ENCODE measurements at regions not wholly inside any gene's neighbourhood (a gene's known extent, or its start where the extent isn't known, plus 50 kb on each side); places are given as distances from the start of the nearest gene placed in this dataset.

DNA sequence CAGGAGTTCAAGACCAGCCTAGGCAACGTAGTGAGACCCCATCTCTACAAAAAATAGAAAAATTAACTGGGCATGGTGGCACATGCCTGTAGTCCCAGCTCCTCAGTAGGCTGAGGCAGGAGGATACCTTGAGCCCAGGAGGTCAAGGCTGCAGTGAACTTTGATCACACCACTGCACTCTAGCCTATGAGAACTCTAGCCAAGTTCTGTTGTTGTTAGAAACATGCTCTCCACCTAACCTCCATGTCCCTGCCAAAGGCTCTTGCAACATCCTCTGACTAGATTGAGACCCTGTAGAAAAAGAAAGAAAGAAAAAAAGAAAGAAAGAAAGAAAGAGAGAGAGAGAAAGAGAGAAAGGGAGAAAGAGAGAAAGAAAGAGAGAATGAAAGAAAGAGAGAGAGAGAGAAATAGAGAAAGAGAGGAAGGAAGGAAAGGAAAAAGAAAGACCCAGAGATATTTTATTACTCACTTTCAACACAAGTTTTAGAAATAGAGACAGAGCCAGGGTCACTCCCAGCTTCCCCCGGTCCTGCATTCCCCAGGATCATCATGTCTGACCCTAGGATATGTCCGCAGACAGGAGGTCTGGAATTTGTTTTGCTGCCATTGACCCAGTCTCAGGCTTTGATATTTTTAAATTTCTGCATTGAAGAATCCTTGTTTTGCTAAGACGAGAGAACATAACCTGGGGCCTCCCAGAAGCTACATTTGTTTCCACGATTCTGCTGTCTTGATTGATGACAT, 376.5 kb upstream of the CDH5 start:
- H3K4me3 Mint-ChIP-seq, result no peak overlapping the region
- no peaks in the 10 kb centered on the region for H3K27me3 Mint-ChIP-seq
- no peaks in the 10 kb centered on the region for H3K36me3 ChIP-seq (replicated peaks in 1 of 2; ENCODE audit: control extremely low read depth in 1 of 2, control insufficient read depth in 1 of 2, extremely low read depth in 1 of 2, insufficient read depth in 2 of 2, low read length in 1 of 2)
- no peak for TF ChIP-seq EZH2 (IDR thresholded peaks at IDR 0.05; ENCODE audit: borderline replicate concordance, insufficient read depth, low read depth, low read length, poor library complexity, severe bottlenecking)
- no peaks in the 10 kb centered on the region for H3K27me3 ChIP-seq (replicated peaks in 1 of 4; ENCODE audit: control extremely low read depth in 1 of 4, control insufficient read depth in 3 of 4, insufficient read depth in 4 of 4, low read length in 3 of 4)
- H2AFZ ChIP-seq (ENCODE audit: insufficient read depth, low read depth, low read length, poor library complexity, severe bottlenecking), result no peak overlapping the region
- H3K4me3 ChIP-seq (ENCODE audit: control extremely low read depth in 1 of 5, extremely low read depth in 1 of 5, insufficient read depth in 1 of 5, low read depth in 2 of 5, low read length in 4 of 5), result no peak overlapping the region
- H3K27ac ChIP-seq (ENCODE audit: low read length in 2 of 2), result no peak overlapping the region
- DNase-seq (no peak), ATAC-seq (ENCODE audit: low read depth) (no peak)
- H3K9me3 Mint-ChIP-seq (ENCODE audit: insufficient read depth), result no peaks in the 10 kb centered on the region
- intact Hi-C loops (cut with micrococcal nuclease), result no loop called here
- 86% methylated on average over 4 of the region's 5 CpGs for WGBS (ENCODE audit: insufficient coverage)
- no peak overlapping the region for H3K27ac Mint-ChIP-seq
- no peaks in the 10 kb centered on the region for H3K4me1 ChIP-seq (ENCODE audit: control insufficient read depth in 2 of 2, insufficient read depth in 2 of 2, low read length in 2 of 2)
- CTCF ChIA-PET, result no interaction called here
- H3K4me1 Mint-ChIP-seq, result no peaks in the 10 kb centered on the region
- POLR2A ChIA-PET, result no interaction called here
- no peaks in the 10 kb centered on the region for H4K20me1 ChIP-seq (ENCODE audit: control insufficient read depth, insufficient read depth, low read length, poor library complexity, severe bottlenecking)
- no peak overlapping the region for H3K4me2 ChIP-seq (replicated peaks; ENCODE audit: low read depth, low read length, poor library complexity, severe bottlenecking)
- no peaks in the 10 kb centered on the region for H3K9me3 ChIP-seq (ENCODE audit: control extremely low read depth in 1 of 3, control insufficient read depth in 2 of 3, insufficient read depth in 1 of 3, low read length in 2 of 3)
- no peak overlapping the region for H3K9ac ChIP-seq (ENCODE audit: low read length)
- H3K79me2 ChIP-seq (ENCODE audit: control insufficient read depth, insufficient read depth, low read length), result no peaks in the 10 kb centered on the region

DNA sequence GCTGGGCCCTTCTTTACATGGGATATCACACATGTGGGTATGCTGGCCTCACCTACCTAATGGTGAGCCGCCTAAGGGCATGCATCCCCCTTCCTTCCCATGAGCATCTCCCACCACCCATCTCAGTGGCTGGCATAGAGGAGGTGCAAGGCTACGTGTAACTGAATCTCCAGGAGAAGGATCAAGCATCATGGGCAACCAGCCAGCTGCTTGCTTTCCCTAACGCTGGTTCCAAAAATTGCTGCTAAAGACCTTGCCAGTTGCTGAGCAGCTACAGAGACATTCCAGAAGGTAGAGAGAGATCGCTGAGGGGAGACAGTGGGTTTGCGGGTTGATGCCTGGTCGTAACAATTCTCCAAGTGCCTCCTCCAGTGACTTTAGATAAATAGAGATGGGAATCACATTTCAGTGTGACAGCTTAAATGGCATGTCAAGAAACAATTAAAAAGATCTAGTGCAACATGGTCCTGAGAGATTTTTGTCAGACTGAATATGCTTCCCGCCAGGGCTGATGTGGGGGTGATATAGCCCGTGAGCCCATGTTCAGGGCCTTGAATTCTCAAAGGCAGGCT, 378.4 kb upstream of the CDH5 start:
- H3K4me2 ChIP-seq (replicated peaks; ENCODE audit: low read depth, low read length, poor library complexity, severe bottlenecking), result no peak overlapping the region
- H3K27ac ChIP-seq (ENCODE audit: low read length in 2 of 2), result no peak overlapping the region
- 98% methylated on average over 4 of the region's 8 CpGs for WGBS (ENCODE audit: insufficient coverage)
- Mint-ChIP-seq H3K27ac (no peak overlapping the region), H3K4me1 (no peaks in the 10 kb centered on the region), H3K4me3 (no peak overlapping the region), H3K27me3 (no peaks in the 10 kb centered on the region), H3K9me3 (ENCODE audit: insufficient read depth) (no peaks in the 10 kb centered on the region)
- DNase-seq (no peak), ATAC-seq (ENCODE audit: low read depth) (no peak)
- H2AFZ ChIP-seq (ENCODE audit: insufficient read depth, low read depth, low read length, poor library complexity, severe bottlenecking), result no peak overlapping the region
- ChIA-PET CTCF (no interaction called here), POLR2A (no interaction called here)
- H3K4me1 ChIP-seq (ENCODE audit: control insufficient read depth in 2 of 2, insufficient read depth in 2 of 2, low read length in 2 of 2), result no peaks in the 10 kb centered on the region
- TF ChIP-seq EZH2 (IDR thresholded peaks at IDR 0.05; ENCODE audit: borderline replicate concordance, insufficient read depth, low read depth, low read length, poor library complexity, severe bottlenecking), result no peak
- TF ChIP-seq, protein P1, sequence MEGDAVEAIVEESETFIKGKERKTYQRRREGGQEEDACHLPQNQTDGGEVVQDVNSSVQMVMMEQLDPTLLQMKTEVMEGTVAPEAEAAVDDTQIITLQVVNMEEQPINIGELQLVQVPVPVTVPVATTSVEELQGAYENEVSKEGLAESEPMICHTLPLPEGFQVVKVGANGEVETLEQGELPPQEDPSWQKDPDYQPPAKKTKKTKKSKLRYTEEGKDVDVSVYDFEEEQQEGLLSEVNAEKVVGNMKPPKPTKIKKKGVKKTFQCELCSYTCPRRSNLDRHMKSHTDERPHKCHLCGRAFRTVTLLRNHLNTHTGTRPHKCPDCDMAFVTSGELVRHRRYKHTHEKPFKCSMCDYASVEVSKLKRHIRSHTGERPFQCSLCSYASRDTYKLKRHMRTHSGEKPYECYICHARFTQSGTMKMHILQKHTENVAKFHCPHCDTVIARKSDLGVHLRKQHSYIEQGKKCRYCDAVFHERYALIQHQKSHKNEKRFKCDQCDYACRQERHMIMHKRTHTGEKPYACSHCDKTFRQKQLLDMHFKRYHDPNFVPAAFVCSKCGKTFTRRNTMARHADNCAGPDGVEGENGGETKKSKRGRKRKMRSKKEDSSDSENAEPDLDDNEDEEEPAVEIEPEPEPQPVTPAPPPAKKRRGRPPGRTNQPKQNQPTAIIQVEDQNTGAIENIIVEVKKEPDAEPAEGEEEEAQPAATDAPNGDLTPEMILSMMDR (IDR thresholded peaks at IDR 0.05), result no peak
- no peaks in the 10 kb centered on the region for H3K79me2 ChIP-seq (ENCODE audit: control insufficient read depth, insufficient read depth, low read length)
- no peak overlapping the region for H3K4me3 ChIP-seq (ENCODE audit: control extremely low read depth in 1 of 5, extremely low read depth in 1 of 5, insufficient read depth in 1 of 5, low read depth in 2 of 5, low read length in 4 of 5)
- intact Hi-C loops (cut with micrococcal nuclease), result no loop called here
- no peaks in the 10 kb centered on the region for H3K36me3 ChIP-seq (replicated peaks in 1 of 2; ENCODE audit: control extremely low read depth in 1 of 2, control insufficient read depth in 1 of 2, extremely low read depth in 1 of 2, insufficient read depth in 2 of 2, low read length in 1 of 2)
- no peaks in the 10 kb centered on the region for H3K9me3 ChIP-seq (ENCODE audit: control extremely low read depth in 1 of 3, control insufficient read depth in 2 of 3, insufficient read depth in 1 of 3, low read length in 2 of 3)
- no peaks in the 10 kb centered on the region for H3K27me3 ChIP-seq (replicated peaks in 1 of 4; ENCODE audit: control extremely low read depth in 1 of 4, control insufficient read depth in 3 of 4, insufficient read depth in 4 of 4, low read length in 3 of 4)
- no peak overlapping the region for H3K9ac ChIP-seq (ENCODE audit: low read length)
- H4K20me1 ChIP-seq (ENCODE audit: control insufficient read depth, insufficient read depth, low read length, poor library complexity, severe bottlenecking), result no peaks in the 10 kb centered on the region
